C4-2B (cell line): ENCODE measurements at regions not wholly inside any gene's neighbourhood (a gene's known extent, or its start where the extent isn't known, plus 50 kb on each side); places are given as distances from the start of the nearest gene placed in this dataset.

Source experiments
- H3K27ac ChIP-seq: fragments of 450-650 bp; 2 replicates; pipeline ENCODE4 v1.5.1; 2017
- CTCF ChIP-seq: fragments of 450-650 bp; conservative IDR thresholded peaks from 2 replicates; pipeline ENCODE4 v1.5.1; 2017; ENCODE audit warnings: mild to moderate bottlenecking
- ZFX ChIP-seq: fragments of 450-650 bp; IDR thresholded peaks from 2 replicates; pipeline ENCODE4 v1.6.1; 2017

- TF ChIP-seq ZFX (no peak), CTCF (no peak)
- no peak overlapping the region for H3K27ac ChIP-seq
Observed at GRCh38 chr4:26048378-26048882, 134.4 kb downstream of the SMIM20 start.

- no peak for TF ChIP-seq ZFX
- no peak overlapping the region for H3K27ac ChIP-seq
Observed at GRCh38 chr4:26048950-26049349, 134.9 kb downstream of the SMIM20 start.

GRCh38 chr4:26049447-26049846 is 135.4 kb downstream of the SMIM20 start:
- TF ChIP-seq ZFX (no peak), CTCF (no peak)

GRCh38 chr4:26050212-26050643 is 136.2 kb downstream of the SMIM20 start:
- TF ChIP-seq CTCF (no peak), ZFX (no peak)
- no peak overlapping the region for H3K27ac ChIP-seq

More at GRCh38 chr4:26049447-26049846, 135.4 kb downstream of the SMIM20 start:
- no peak overlapping the region for H3K27ac ChIP-seq

GRCh38 chr4:26050671-26051070 is 136.7 kb downstream of the SMIM20 start:
- TF ChIP-seq CTCF = no peak
- TF ChIP-seq ZFX = no peak
- no peak overlapping the region for H3K27ac ChIP-seq

- H3K27ac ChIP-seq = no peak overlapping the region
- TF ChIP-seq ZFX = no peak
- TF ChIP-seq CTCF = no peak
Observed at GRCh38 chr4:26051240-26051639, 137.2 kb downstream of the SMIM20 start.

- TF ChIP-seq CTCF (no peak), ZFX (no peak)
- no peak overlapping the region for H3K27ac ChIP-seq
Observed at GRCh38 chr4:26052663-26053541, 138.9 kb downstream of the SMIM20 start.

- TF ChIP-seq CTCF = no peak
- no peak for TF ChIP-seq ZFX
- no peak overlapping the region for H3K27ac ChIP-seq
Observed at GRCh38 chr4:26053761-26054160, 139.7 kb downstream of the SMIM20 start.
